Colonic mucosa (tissue), 4 donors: ENCODE measurements at regions not wholly inside any gene's neighbourhood (a gene's known extent, or its start where the extent isn't known, plus 50 kb on each side); places are given as distances from the start of the nearest gene placed in this dataset.

Source experiments
- DNase-seq: peaks from one replicate; pipeline ENCODE4 v3.0.0-alpha.2; 2020
- H3K27ac ChIP-seq: fragments of 200-600 bp; one replicate; pipeline ENCODE4 v1.8.0; 2021
- H3K27me3 ChIP-seq: fragments of 200-600 bp; one replicate; pipeline ENCODE4 v1.8.0; 2021
- H3K36me3 ChIP-seq: fragments of 200-600 bp; one replicate; pipeline ENCODE4 v1.8.0; 2021
- H3K4me1 ChIP-seq: fragments of 200-600 bp; one replicate; pipeline ENCODE4 v1.8.0; 2021; ENCODE audit warnings: mild to moderate bottlenecking
- H3K4me3 ChIP-seq: fragments of 200-600 bp; one replicate; pipeline ENCODE4 v1.8.0; 2021
- H3K9ac ChIP-seq, 2 donors: one replicate each; pipeline ENCODE4 v1.7.0; 2013; ENCODE audit warnings: control low read depth in 2 of 2, low read depth in 2 of 2, low read length in 2 of 2
- H3K9me3 ChIP-seq: fragments of 200-600 bp; one replicate; pipeline ENCODE4 v1.8.0; 2021
- CTCF ChIP-seq: fragments of 200-600 bp; IDR thresholded peaks from one replicate; pipeline ENCODE4 v1.8.0; 2022; ENCODE audit warnings: antibody characterized with exemption, mild to moderate bottlenecking
- intact Hi-C: fragments of 100-400 bp; cut with DNase I; formaldehyde crosslinking; loops from one replicate; pipeline ENCODE4 v1.14.1; 2022
- donor health status: healthy.
- donor health status: DM: no; HTN: no; CAD: no.
- donor health status: DM: no; HTN: no; CAD: no.

- Histone ChIP-seq H3K4me3 (no peak overlapping the region), H3K9me3 (no peaks in the 10 kb centered on the region), H3K27me3 (no peaks in the 10 kb centered on the region), H3K27ac (no peak overlapping the region), H3K4me1 (no peaks in the 10 kb centered on the region), H3K36me3 (no peaks in the 10 kb centered on the region), H3K9ac (no peak overlapping the region)
- intact Hi-C loops: no loop called here
- no peak for DNase-seq
- no peak for TF ChIP-seq CTCF
Measured at GRCh38 chr11:82355313-82355823, 378.3 kb downstream of the FAM181B start.

- intact Hi-C loops: no loop called here
- no peak for DNase-seq
- TF ChIP-seq CTCF: no peak
- Histone ChIP-seq H3K27me3 (no peaks in the 10 kb centered on the region), H3K9me3 (no peaks in the 10 kb centered on the region), H3K4me1 (no peaks in the 10 kb centered on the region), H3K27ac (no peak overlapping the region), H3K36me3 (no peaks in the 10 kb centered on the region), H3K4me3 (no peak overlapping the region), H3K9ac (no peak overlapping the region)
Measured at GRCh38 chr11:82326853-82327252, 406.8 kb downstream of the FAM181B start.

GRCh38 chr11:82321206-82321605 is 412.5 kb downstream of the FAM181B start:
- Histone ChIP-seq H3K27ac (no peak overlapping the region), H3K9ac (no peak overlapping the region), H3K4me1 (no peaks in the 10 kb centered on the region), H3K36me3 (no peaks in the 10 kb centered on the region), H3K9me3 (no peaks in the 10 kb centered on the region), H3K27me3 (no peaks in the 10 kb centered on the region), H3K4me3 (no peak overlapping the region)
- no peak for TF ChIP-seq CTCF
- no peak for DNase-seq
- intact Hi-C loops: no loop called here

- Histone ChIP-seq H3K27me3 (no peaks in the 10 kb centered on the region), H3K9ac (no peak overlapping the region), H3K4me3 (no peak overlapping the region), H3K36me3 (no peaks in the 10 kb centered on the region), H3K27ac (no peak overlapping the region), H3K9me3 (no peaks in the 10 kb centered on the region), H3K4me1 (no peaks in the 10 kb centered on the region)
- DNase-seq: no peak
- intact Hi-C loops: loop anchor here (10.0 kb wide), 1 partner anchor 380 kb away; no protein-coding TSS in a partner anchor
- TF ChIP-seq CTCF: no peak
Measured at GRCh38 chr11:82315093-82315492, 418.6 kb downstream of the FAM181B start.

GRCh38 chr11:82308979-82309378 is 424.7 kb downstream of the FAM181B start:
- TF ChIP-seq CTCF: no peak

More at GRCh38 chr11:82308979-82309378, 424.7 kb downstream of the FAM181B start:
- intact Hi-C loops: no loop called here
- H3K9ac ChIP-seq: no peak overlapping the region
- H3K4me3 ChIP-seq: no peak overlapping the region
- H3K27me3 ChIP-seq: no peaks in the 10 kb centered on the region
- no peaks in the 10 kb centered on the region for H3K36me3 ChIP-seq
- H3K27ac ChIP-seq: no peak overlapping the region
- H3K9me3 ChIP-seq: no peaks in the 10 kb centered on the region
- no peak for DNase-seq
- H3K4me1 ChIP-seq: no peaks in the 10 kb centered on the region
